T-helper 1 cell treated with Interleukin-12 subunit alpha and Interleukin-12 subunit beta and Interleukin-4 antibody, amounts not matched to agents 30 ng/mL and 1 ng/mL, for 36 hours (primary cell): ENCODE measurements at regions not wholly inside any gene's neighbourhood (a gene's known extent, or its start where the extent isn't known, plus 50 kb on each side); places are given as distances from the start of the nearest gene placed in this dataset.
"Not testable (repeated sequence)": the region's sequence is repeated elsewhere in the genome, so short reads cannot be mapped to it uniquely, and the experiment has no call there.

Source experiments
- intact Hi-C: fragments of 100-400 bp; cut with micrococcal nuclease; formaldehyde crosslinking; loops from one replicate; pipeline ENCODE4 v1.15.1; 2024

DNA sequence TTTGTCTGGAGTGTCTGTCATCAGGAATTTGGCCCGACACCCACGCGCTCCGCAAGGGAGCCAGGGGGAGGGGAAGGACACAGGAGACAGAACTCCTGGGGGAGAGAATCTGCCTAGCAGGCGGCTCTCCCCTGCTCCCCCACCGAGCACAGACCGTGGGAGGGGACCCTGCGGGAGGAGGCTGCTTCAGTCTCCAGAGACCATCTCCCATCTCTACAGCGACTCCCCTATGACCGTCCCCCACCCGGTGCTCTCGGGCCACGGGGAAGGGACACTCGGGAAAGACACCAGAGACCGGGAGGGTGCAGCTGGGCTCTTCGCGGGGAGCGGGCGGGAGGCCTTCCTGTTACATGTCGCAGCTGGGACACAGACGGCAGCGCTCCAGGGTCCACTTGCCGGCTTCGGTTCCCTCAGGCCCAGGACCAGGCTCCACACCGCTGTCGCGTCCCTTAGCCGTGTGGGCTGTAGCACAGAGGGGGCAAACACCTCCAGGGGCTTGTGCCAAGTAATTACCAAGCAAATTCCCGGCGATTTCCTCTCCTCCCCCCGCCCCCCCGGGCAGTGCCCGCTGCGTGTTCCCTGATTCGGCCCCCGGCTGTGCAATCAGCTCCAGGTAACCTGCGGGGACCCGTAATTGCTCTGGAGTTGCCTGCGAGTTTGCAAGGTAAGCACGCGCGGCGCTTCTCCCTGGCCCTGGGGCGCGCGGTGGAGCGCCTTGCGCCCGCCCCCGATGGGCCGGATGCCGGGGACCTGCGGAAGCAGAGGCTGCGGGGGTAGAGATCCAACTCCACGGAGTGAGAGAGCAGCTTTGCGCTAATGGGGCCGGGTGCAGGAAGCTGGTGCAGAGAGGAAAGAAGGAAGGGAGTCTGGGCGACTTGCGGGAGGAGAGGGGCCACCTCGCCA lies 155.1 kb upstream of the CADM1 start:
- intact Hi-C loops, result no loop called here

DNA sequence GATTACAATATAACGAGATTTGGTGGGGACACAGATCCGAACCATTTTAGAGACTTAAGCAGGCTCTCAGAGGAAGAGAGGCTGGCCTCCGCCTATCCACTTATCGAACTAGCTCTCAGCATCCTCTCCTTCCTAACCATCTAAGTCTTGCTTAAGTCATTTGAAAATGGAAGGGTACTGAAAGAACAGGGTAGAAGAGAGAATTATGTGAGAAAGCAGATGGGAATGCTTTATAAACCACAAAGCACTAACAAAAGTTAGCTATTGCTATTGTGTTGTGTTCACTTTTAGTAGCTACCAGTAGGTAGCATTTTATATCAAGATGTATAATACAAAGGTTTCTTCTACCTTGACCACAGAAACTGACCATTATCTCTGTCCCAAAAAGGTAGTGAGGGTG lies 153.4 kb upstream of the CADM1 start:
- intact Hi-C loops, result no loop called here

GRCh38 chr11:115656669-115657068 lies 152.5 kb upstream of the CADM1 start:
- intact Hi-C loops, result no loop called here

GRCh38 chr11:115656041-115656440 lies 151.8 kb upstream of the CADM1 start:
- intact Hi-C loops, result no loop called here

DNA sequence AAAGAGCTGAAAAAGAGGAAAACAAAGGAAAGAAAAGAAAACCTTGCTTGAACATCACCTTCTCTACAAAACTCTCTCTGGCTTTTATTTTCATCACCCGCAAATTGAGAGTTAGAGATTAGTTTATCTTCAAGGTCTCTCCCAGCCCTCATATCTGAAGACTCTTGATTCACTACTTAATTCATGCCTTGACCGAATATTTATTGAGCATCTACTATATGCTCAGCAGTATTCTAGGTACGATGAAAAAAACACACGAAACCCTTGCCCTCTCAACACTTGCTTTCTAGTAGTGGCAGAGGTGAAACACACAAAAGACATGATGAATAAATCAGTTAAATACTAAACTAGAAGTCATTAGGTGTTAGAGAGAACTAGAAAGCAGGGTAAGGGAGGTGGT lies 150.6 kb upstream of the CADM1 start:
- intact Hi-C loops, result no loop called here

DNA sequence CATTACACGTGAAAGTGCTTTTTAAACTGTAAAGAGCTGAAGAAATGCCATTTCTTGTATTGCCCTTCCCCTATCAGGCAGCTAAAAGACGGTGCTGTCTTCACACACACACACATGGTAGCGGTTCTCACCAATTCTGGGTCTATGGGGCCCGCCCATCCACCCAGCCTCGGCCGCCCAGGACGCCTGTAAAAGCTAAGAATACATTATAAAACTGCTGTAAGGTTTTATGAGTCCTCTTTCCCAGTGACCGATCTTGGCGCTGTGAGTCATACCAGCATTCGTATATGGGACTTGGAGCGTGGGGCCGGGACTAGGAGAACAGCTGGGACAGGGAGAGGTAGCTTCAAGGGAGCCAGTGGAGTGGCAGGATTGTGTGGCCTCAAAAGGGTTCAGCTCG lies 149.7 kb upstream of the CADM1 start:
- intact Hi-C loops, result no loop called here

- intact Hi-C loops, result no loop called here
Observed at GRCh38 chr11:115653076-115653475, 148.9 kb upstream of the CADM1 start.

DNA sequence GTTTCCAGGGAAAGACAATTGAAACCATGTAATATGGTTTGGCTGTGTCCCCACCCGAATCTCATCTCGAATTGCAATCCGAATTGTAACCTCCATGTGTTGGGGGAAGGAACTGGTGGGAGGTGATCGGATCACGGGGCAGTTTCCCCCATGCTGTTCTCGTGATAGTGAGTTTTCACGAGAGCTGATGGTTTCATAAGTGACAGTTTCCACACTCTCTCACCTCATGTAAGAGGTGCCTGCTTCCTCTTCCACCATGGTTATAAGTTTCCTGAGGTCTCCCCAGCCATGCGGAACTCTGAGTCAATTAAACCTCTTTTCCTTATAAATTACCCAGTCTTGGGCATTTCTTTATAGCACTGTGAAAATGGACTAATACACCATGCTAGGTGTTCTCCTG lies 148.3 kb upstream of the CADM1 start:
- intact Hi-C loops, result no loop called here

GRCh38 chr11:115652094-115652493 lies 147.9 kb upstream of the CADM1 start:
- intact Hi-C loops, result no loop called here

- intact Hi-C loops, result no loop called here
Observed at GRCh38 chr11:115649461-115649860, 145.2 kb upstream of the CADM1 start.

GRCh38 chr11:115645631-115646317 lies 141.6 kb upstream of the CADM1 start:
- intact Hi-C loops, result no loop called here

DNA sequence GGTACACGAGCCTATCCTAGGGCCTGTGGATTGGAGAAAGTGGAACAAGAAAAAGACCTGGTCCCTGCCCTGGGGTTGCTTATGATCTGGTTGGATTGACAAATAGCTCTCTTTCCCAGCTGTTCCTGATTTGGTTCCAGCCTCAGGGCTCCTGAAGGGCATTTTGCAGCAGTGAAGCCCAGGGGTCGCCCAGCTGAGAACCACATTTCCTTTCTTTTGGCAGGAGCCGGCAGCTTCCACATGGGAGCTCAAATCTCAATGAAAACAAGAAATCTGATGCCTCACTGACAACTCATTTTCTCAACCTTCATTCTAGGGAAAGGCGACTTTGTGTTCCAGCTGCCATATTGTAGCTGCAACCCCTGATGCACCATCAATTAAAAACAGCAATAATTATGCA lies 140.6 kb upstream of the CADM1 start:
- intact Hi-C loops, result no loop called here

- intact Hi-C loops, result no loop called here
Observed at GRCh38 chr11:115643549-115644270, 139.5 kb upstream of the CADM1 start.

- intact Hi-C loops, result no loop called here
Observed at GRCh38 chr11:115642660-115643059, 138.4 kb upstream of the CADM1 start.

- intact Hi-C loops, result no loop called here
Observed at GRCh38 chr11:115637599-115638241, 133.5 kb upstream of the CADM1 start.

DNA sequence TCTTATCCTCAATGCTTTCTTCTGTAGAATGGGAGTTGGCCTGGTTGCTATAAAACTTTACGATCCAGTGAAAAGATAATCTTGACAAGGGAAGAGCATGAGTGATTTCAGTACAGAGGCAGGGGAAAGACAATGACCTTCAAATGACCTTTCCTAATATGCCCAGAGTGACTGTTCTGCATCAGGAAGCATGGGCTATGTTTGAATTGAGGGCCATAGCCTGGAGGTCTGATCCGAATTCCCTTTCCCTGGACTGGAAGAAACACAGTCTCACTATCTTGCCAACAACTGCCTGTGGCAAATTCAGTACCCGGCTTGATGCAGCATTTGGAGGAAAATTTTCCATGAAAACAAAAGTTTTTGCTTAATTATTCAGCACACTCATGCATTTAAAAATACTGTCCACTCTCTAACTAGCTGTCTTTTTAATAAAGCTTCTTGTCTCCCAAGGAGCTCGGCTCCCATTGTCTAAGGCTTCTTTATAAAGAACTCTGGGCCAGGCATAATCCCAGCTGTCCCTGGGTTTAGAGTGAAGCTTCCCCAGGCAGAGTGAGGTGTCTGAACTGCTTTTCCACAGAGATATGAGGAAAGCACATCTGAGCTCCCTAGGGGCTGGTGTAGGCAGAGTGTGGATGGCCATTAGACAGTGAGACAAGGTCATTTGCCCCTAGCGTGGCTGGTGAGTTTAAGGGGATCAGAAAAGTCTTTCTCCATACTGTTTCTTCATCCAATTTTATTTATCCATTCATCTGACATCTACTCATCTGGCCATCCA lies 132.7 kb upstream of the CADM1 start:
- intact Hi-C loops, result no loop called here

DNA sequence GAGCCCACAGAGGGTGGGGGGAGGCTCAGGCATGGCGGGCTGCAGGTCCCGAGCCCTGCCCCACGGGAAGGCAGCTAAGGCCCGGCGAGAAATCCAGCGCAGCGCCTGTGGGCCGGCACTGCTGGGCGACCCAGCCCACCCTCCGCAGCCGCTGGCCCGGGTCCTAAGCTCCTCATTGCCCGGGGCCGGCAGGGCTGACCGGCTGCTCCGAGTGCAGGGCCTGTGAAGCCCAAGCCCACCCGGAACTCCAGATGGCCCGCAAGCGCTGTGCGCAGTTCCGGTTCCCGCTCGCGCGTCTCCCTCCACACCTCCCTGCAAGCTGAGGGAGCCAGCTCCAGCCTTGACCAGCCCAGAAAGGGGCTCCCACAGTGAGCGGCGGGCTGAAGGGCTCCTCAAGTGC lies 129.8 kb upstream of the CADM1 start:
- intact Hi-C loops, result not testable (repeated sequence)

- intact Hi-C loops, result no loop called here
Observed at GRCh38 chr11:115632061-115632460, 127.8 kb upstream of the CADM1 start.

DNA sequence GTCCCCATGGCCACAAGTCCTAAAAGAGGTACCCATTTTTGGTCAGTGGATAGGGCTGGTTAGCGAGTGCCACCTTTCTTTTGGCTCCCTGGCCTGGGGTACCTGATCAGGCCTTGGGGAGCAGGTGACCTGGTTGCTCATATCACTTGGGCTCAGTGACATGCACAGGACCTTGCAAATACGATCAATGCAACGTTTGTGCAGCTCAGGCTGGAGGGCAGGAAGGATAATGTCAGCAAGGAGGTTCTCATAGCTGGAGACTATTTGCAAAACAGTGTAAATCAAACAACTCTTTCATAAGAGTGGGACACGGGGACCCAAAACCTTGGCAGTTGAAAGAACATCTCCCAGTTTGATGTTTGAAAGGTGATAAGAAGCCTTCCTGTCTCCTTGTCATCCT lies 127.4 kb upstream of the CADM1 start:
- intact Hi-C loops, result no loop called here

- intact Hi-C loops, result no loop called here
Observed at GRCh38 chr11:115630214-115630613, 126.0 kb upstream of the CADM1 start.

DNA sequence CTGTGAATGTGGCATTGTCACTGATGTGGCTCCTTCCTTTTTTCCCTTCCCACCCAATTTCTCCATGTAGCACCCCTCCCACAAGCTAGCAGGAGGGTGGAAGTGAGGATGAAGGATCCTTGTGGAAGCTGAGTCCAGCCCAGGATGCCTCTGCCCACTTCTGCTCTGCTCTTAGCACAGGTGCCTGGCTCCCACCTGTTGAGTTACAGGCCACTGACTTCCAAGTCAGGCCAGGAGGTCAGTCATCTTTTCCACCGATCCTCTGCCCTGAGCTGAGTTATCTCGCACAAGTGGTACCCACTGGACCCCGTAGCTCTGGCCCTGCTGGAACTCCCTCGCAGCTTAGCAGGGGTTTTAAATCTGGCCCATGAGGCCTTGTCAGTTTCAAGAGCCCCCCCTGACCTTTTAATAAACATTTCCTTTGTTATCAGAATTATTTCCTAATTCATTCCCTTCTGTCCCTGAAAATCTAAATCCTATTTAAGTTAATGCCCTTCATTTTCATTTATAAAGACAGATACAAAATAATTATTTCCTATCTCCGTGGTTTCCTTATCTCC lies 125.3 kb upstream of the CADM1 start:
- intact Hi-C loops, result no loop called here
